Activated naive CD4-positive, alpha-beta T cell treated with anti-CD3 and anti-CD28 coated beads, Interleukin-2, amount 10 ng/mL, durations not matched to agents 7 days and 5 days (primary cell): ENCODE measurements at regions not wholly inside any gene's neighbourhood (a gene's known extent, or its start where the extent isn't known, plus 50 kb on each side); places are given as distances from the start of the nearest gene placed in this dataset.

ENCODE experiments used
- CTCF ChIA-PET: fragments of 350-600 bp; sonication (Branson Sonifier 250); formaldehyde crosslinking; loops from one replicate; lab custom pipeline; 2021; ENCODE audit warnings: antibody characterized with exemption; lab: Charles Lee
- DNase-seq: peaks from one replicate; pipeline ENCODE4 v3.0.0-alpha.2; 2020
- H3K27ac Mint-ChIP-seq: one replicate; pipeline ENCODE4 v1.8.0; 2021; ENCODE audit warnings: mild to moderate bottlenecking, moderate library complexity, mixed read lengths
- H3K27me3 Mint-ChIP-seq: one replicate; pipeline ENCODE4 v1.8.0; 2021; ENCODE audit warnings: mild to moderate bottlenecking, mixed read lengths
- H3K36me3 Mint-ChIP-seq: one replicate; pipeline ENCODE4 v1.8.0; 2021; ENCODE audit warnings: mixed read lengths
- H3K4me1 Mint-ChIP-seq: one replicate; pipeline ENCODE4 v1.8.0; 2021; ENCODE audit warnings: mixed read lengths
- H3K4me3 Mint-ChIP-seq: one replicate; pipeline ENCODE4 v1.8.0; 2021; ENCODE audit warnings: mild to moderate bottlenecking, moderate library complexity, mixed read lengths
- H3K9me3 Mint-ChIP-seq: one replicate; pipeline ENCODE4 v1.8.0; 2021; ENCODE audit warnings: mixed read lengths

GRCh38 chr3:78186404-78186803 is 1146.5 kb downstream of the ROBO2 start:
- CTCF ChIA-PET: no interaction called here
- no peaks in the 10 kb centered on the region for H3K36me3 Mint-ChIP-seq
- H3K9me3 Mint-ChIP-seq: peaks cover 2% of the 10 kb centered on the region
- no peaks in the 10 kb centered on the region for H3K4me1 Mint-ChIP-seq
- no peak overlapping the region for H3K27ac Mint-ChIP-seq
- no peak overlapping the region for H3K4me3 Mint-ChIP-seq
- no peaks in the 10 kb centered on the region for H3K27me3 Mint-ChIP-seq
- DNase-seq: no peak

- no peaks in the 10 kb centered on the region for H3K36me3 Mint-ChIP-seq
- no peak overlapping the region for H3K4me3 Mint-ChIP-seq
- H3K27ac Mint-ChIP-seq: no peak overlapping the region
- no peaks in the 10 kb centered on the region for H3K4me1 Mint-ChIP-seq
- DNase-seq: no peak
- CTCF ChIA-PET: no interaction called here
- peaks cover 8% of the 10 kb centered on the region for H3K9me3 Mint-ChIP-seq
- H3K27me3 Mint-ChIP-seq: no peaks in the 10 kb centered on the region
Measured at GRCh38 chr3:78201091-78201490, 1161.2 kb downstream of the ROBO2 start.

- H3K4me1 Mint-ChIP-seq: no peaks in the 10 kb centered on the region
Measured at GRCh38 chr3:78204977-78205376, 1165.1 kb downstream of the ROBO2 start.

GRCh38 chr3:78221300-78221699 is 1181.4 kb downstream of the ROBO2 start:
- Mint-ChIP-seq H3K27me3 (no peaks in the 10 kb centered on the region), H3K27ac (no peak overlapping the region), H3K4me3 (no peak overlapping the region), H3K9me3 (peaks cover 14% of the 10 kb centered on the region), H3K4me1 (no peaks in the 10 kb centered on the region), H3K36me3 (no peaks in the 10 kb centered on the region)
- DNase-seq: no peak
- CTCF ChIA-PET: no interaction called here

More at GRCh38 chr3:78204977-78205376, 1165.1 kb downstream of the ROBO2 start:
- Mint-ChIP-seq H3K4me3 (no peak overlapping the region), H3K9me3 (peaks cover 10% of the 10 kb centered on the region), H3K36me3 (no peaks in the 10 kb centered on the region), H3K27me3 (no peaks in the 10 kb centered on the region), H3K27ac (no peak overlapping the region)
- no peak for DNase-seq
- CTCF ChIA-PET: no interaction called here

GRCh38 chr3:78221796-78222195 is 1181.9 kb downstream of the ROBO2 start:
- H3K27me3 Mint-ChIP-seq: no peaks in the 10 kb centered on the region
- H3K4me3 Mint-ChIP-seq: no peak overlapping the region

GRCh38 chr3:78235841-78236240 is 1195.9 kb downstream of the ROBO2 start:
- no peak for DNase-seq
- Mint-ChIP-seq H3K4me3 (no peak overlapping the region), H3K27ac (no peak overlapping the region), H3K27me3 (no peaks in the 10 kb centered on the region), H3K9me3 (peaks cover 5% of the 10 kb centered on the region), H3K36me3 (no peaks in the 10 kb centered on the region), H3K4me1 (no peaks in the 10 kb centered on the region)
- CTCF ChIA-PET: no interaction called here

More at GRCh38 chr3:78221796-78222195, 1181.9 kb downstream of the ROBO2 start:
- Mint-ChIP-seq H3K4me1 (no peaks in the 10 kb centered on the region), H3K27ac (no peak overlapping the region), H3K36me3 (no peaks in the 10 kb centered on the region), H3K9me3 (peaks cover 14% of the 10 kb centered on the region)
- DNase-seq: no peak
- CTCF ChIA-PET: no interaction called here

GRCh38 chr3:78238811-78239210 is 1198.9 kb downstream of the ROBO2 start:
- Mint-ChIP-seq H3K36me3 (no peaks in the 10 kb centered on the region), H3K27ac (no peak overlapping the region), H3K4me1 (no peaks in the 10 kb centered on the region), H3K9me3 (peaks cover 12% of the 10 kb centered on the region), H3K27me3 (no peaks in the 10 kb centered on the region), H3K4me3 (no peak overlapping the region)
- CTCF ChIA-PET: no interaction called here
- no peak for DNase-seq

- Mint-ChIP-seq H3K27me3 (no peaks in the 10 kb centered on the region), H3K27ac (no peak overlapping the region), H3K36me3 (no peaks in the 10 kb centered on the region), H3K9me3 (peaks cover 18% of the 10 kb centered on the region), H3K4me1 (no peaks in the 10 kb centered on the region), H3K4me3 (no peak overlapping the region)
- DNase-seq: no peak
- CTCF ChIA-PET: no interaction called here
Measured at GRCh38 chr3:78242724-78243123, 1202.8 kb downstream of the ROBO2 start.

GRCh38 chr3:78244136-78244535 is 1204.2 kb downstream of the ROBO2 start:
- CTCF ChIA-PET: no interaction called here
- Mint-ChIP-seq H3K27me3 (no peaks in the 10 kb centered on the region), H3K27ac (no peak overlapping the region), H3K9me3 (peaks cover 18% of the 10 kb centered on the region), H3K4me3 (no peak overlapping the region), H3K4me1 (no peaks in the 10 kb centered on the region), H3K36me3 (no peaks in the 10 kb centered on the region)
- DNase-seq: no peak

- no peak overlapping the region for H3K27ac Mint-ChIP-seq
- H3K4me1 Mint-ChIP-seq: no peaks in the 10 kb centered on the region
- H3K27me3 Mint-ChIP-seq: no peaks in the 10 kb centered on the region
- no peak for DNase-seq
- CTCF ChIA-PET: no interaction called here
- no peaks in the 10 kb centered on the region for H3K36me3 Mint-ChIP-seq
- H3K4me3 Mint-ChIP-seq: no peak overlapping the region
- peaks cover 6% of the 10 kb centered on the region for H3K9me3 Mint-ChIP-seq
Measured at GRCh38 chr3:78249294-78249693, 1209.4 kb downstream of the ROBO2 start.

- Mint-ChIP-seq H3K27ac (no peak overlapping the region), H3K36me3 (no peaks in the 10 kb centered on the region), H3K27me3 (no peaks in the 10 kb centered on the region), H3K4me1 (no peaks in the 10 kb centered on the region), H3K4me3 (no peak overlapping the region), H3K9me3 (peaks cover 5% of the 10 kb centered on the region)
- DNase-seq: no peak
- CTCF ChIA-PET: no interaction called here
Measured at GRCh38 chr3:78253860-78254259, 1214.0 kb downstream of the ROBO2 start.

- Mint-ChIP-seq H3K4me3 (no peak overlapping the region), H3K27ac (no peak overlapping the region), H3K9me3 (peaks cover 9% of the 10 kb centered on the region), H3K4me1 (no peaks in the 10 kb centered on the region), H3K36me3 (no peaks in the 10 kb centered on the region), H3K27me3 (no peaks in the 10 kb centered on the region)
- no peak for DNase-seq
- CTCF ChIA-PET: no interaction called here
Measured at GRCh38 chr3:78255403-78255802, 1215.5 kb downstream of the ROBO2 start.

GRCh38 chr3:78256123-78256522 is 1216.2 kb downstream of the ROBO2 start:
- Mint-ChIP-seq H3K36me3 (no peaks in the 10 kb centered on the region), H3K27me3 (no peaks in the 10 kb centered on the region), H3K9me3 (peaks cover 9% of the 10 kb centered on the region), H3K4me3 (no peak overlapping the region), H3K27ac (no peak overlapping the region), H3K4me1 (no peaks in the 10 kb centered on the region)
- CTCF ChIA-PET: no interaction called here
- no peak for DNase-seq

- peaks cover 11% of the 10 kb centered on the region for H3K9me3 Mint-ChIP-seq
- CTCF ChIA-PET: no interaction called here
- H3K4me3 Mint-ChIP-seq: no peak overlapping the region
- H3K27me3 Mint-ChIP-seq: no peaks in the 10 kb centered on the region
- no peaks in the 10 kb centered on the region for H3K36me3 Mint-ChIP-seq
- H3K4me1 Mint-ChIP-seq: no peaks in the 10 kb centered on the region
- DNase-seq: no peak
- no peak overlapping the region for H3K27ac Mint-ChIP-seq
Measured at GRCh38 chr3:78257951-78258530, 1218.1 kb downstream of the ROBO2 start.

GRCh38 chr3:78258798-78259197 is 1218.9 kb downstream of the ROBO2 start:
- Mint-ChIP-seq H3K4me3 (no peak overlapping the region), H3K27ac (no peak overlapping the region), H3K27me3 (no peaks in the 10 kb centered on the region), H3K9me3 (peaks cover 11% of the 10 kb centered on the region), H3K4me1 (no peaks in the 10 kb centered on the region), H3K36me3 (no peaks in the 10 kb centered on the region)
- CTCF ChIA-PET: no interaction called here
- DNase-seq: no peak
